GM12878 (cell line): ENCODE measurements at regions not wholly inside any gene's neighbourhood (a gene's known extent, or its start where the extent isn't known, plus 50 kb on each side); places are given as distances from the start of the nearest gene placed in this dataset.

Experiments used
- ATAC-seq: fragments of 200-7000 bp; cut with Tn5 transposase; 3 replicates; pipeline ENCODE4 v1.9.1; 2020; ENCODE audit warnings: mild to moderate bottlenecking, moderate library complexity
- BruUV-seq: library from RNA; stranded (reverse); fragments of 400-500 nt; replicated peaks from 2 replicates; lab custom pipeline; 2021; lab: Mats Ljungman, UMichigan
- CTCF ChIA-PET: fragments of 300-600 bp; sonication (Branson Sonifier 250); formaldehyde crosslinking; extraction: SDS; loops from one replicate; lab custom pipeline; 2021; ENCODE audit warnings: inconsistent platforms; lab: Yijun Ruan, JAX
- POLR2A ChIA-PET: fragments of 350-600 bp; formaldehyde crosslinking; extraction: SDS; loops from one replicate; lab custom pipeline; 2021; ENCODE audit warnings: inconsistent platforms; lab: Charles Lee
- RAD21 ChIA-PET: fragments of 300-600 bp; sonication (Branson Sonifier 250); formaldehyde crosslinking; loops from one replicate; lab custom pipeline; 2023; ENCODE audit warnings: antibody characterized with exemption; ENCODE audit not compliant: unreplicated experiment; lab: Charles Lee
- SMC1A ChIA-PET: fragments of 300-600 bp; sonication (Branson Sonifier 250); formaldehyde crosslinking; loops from one replicate; lab custom pipeline; 2023; ENCODE audit not compliant: unreplicated experiment, uncharacterized antibody; lab: Charles Lee
- DNase-seq: peaks from one replicate; pipeline ENCODE4 v3.0.0-alpha.2; 2011; ENCODE audit warnings: low read depth, low spot score
- FAIRE-seq: peaks from 3 replicates; lab custom pipeline; 2011; peaks lifted over from hg19 to GRCh38; lab: Jason Lieb, UNC
- H2AFZ ChIP-seq: 2 replicates; pipeline ENCODE4 v1.6.0; 2011; ENCODE audit warnings: low read depth, low read length, control low read depth; ENCODE audit not compliant: control insufficient read depth
- H3K27ac ChIP-seq: 2 replicates; pipeline ENCODE4 v1.5.1; 2011; ENCODE audit warnings: control low read depth; ENCODE audit not compliant: control insufficient read depth, insufficient read depth
- H3K27me3 ChIP-seq, 2 experiments: replicated peaks in 1 of 2; 2 replicates each; pipeline versions ENCODE4 v1.6.0 to v1.6.1; 2011; ENCODE audit warnings: low read length in 1 of 2; ENCODE audit not compliant: control insufficient read depth in 2 of 2, insufficient read depth in 2 of 2
- H3K36me3 ChIP-seq, 2 experiments: 2 replicates each; pipeline ENCODE4 v1.5.1; 2011; ENCODE audit warnings: low read length in 1 of 2; ENCODE audit not compliant: control insufficient read depth in 2 of 2, insufficient read depth in 2 of 2
- H3K4me1 ChIP-seq: 2 replicates; pipeline ENCODE4 v1.6.1; 2011; ENCODE audit warnings: mild to moderate bottlenecking, low read length, moderate library complexity, mixed read lengths; ENCODE audit not compliant: control insufficient read depth, insufficient read depth
- H3K4me2 ChIP-seq: 2 replicates; pipeline ENCODE4 v1.6.0; 2011; ENCODE audit warnings: control low read depth; ENCODE audit not compliant: control insufficient read depth, insufficient read depth
- H3K4me3 ChIP-seq: fragments of 200-600 bp; sonication (generic); 2 replicates; pipeline ENCODE4 v1.5.1; 2016
- H3K79me2 ChIP-seq: 2 replicates; pipeline ENCODE4 v1.6.0; 2011; ENCODE audit warnings: low read length; ENCODE audit not compliant: control insufficient read depth, insufficient read depth
- H3K9ac ChIP-seq: 2 replicates; pipeline ENCODE4 v1.8.0; 2011; ENCODE audit warnings: low read length, control low read depth, mixed read lengths; ENCODE audit not compliant: control insufficient read depth, insufficient read depth
- H3K9me3 ChIP-seq: replicated peaks from 3 replicates; pipeline ENCODE4 v1.5.1; 2011; ENCODE audit warnings: mild to moderate bottlenecking, low read length; ENCODE audit not compliant: control insufficient read depth, insufficient read depth
- H4K20me1 ChIP-seq: 2 replicates; pipeline ENCODE4 v1.6.0; 2011; ENCODE audit not compliant: control insufficient read depth, insufficient read depth
- BCL3 ChIP-seq: IDR thresholded peaks from 2 replicates; pipeline ENCODE4 v1.6.1; 2011; ENCODE audit warnings: borderline replicate concordance, low read depth, mild to moderate bottlenecking, moderate library complexity, low read length; ENCODE audit not compliant: insufficient read depth, poor library complexity, severe bottlenecking
- CTCF ChIP-seq, 3 experiments: IDR thresholded peaks in 2 of 3; conservative IDR thresholded peaks in 1 of 3; 2 replicates each; pipeline ENCODE4 v1.5.1; 2011; ENCODE audit warnings: low read depth in 3 of 3, low read length in 3 of 3, mild to moderate bottlenecking in 3 of 3, control low read depth in 2 of 3, moderate library complexity in 2 of 3, inconsistent platforms in 1 of 3, mixed read lengths in 1 of 3; ENCODE audit not compliant: control insufficient read depth in 2 of 3, insufficient read depth in 1 of 3; ENCODE audit errors: extremely low read depth in 1 of 3
- EED ChIP-seq: sonication (generic); IDR thresholded peaks from 2 replicates; pipeline ENCODE4 v1.6.1; 2016; ENCODE audit warnings: antibody characterized with exemption, low read depth
- HSF1 ChIP-seq: fragments of 150-350 bp; IDR thresholded peaks from 2 replicates; pipeline ENCODE4 v1.6.1; 2014; ENCODE audit warnings: mild to moderate bottlenecking, low read depth, low read length
- IKZF2 ChIP-seq, 2 experiments: fragments of 450-650 bp; IDR thresholded peaks; 2 replicates each; pipeline ENCODE4 v1.6.1; 2017; ENCODE audit warnings: mild to moderate bottlenecking in 2 of 2, moderate library complexity in 2 of 2
- IRF3 ChIP-seq: fragments of 450-650 bp; IDR thresholded peaks from 2 replicates; pipeline ENCODE4 v1.6.1; 2014; ENCODE audit warnings: mild to moderate bottlenecking
- JUNB ChIP-seq: IDR thresholded peaks from 2 replicates; pipeline ENCODE4 v1.6.1; 2016; ENCODE audit warnings: antibody characterized with exemption, mild to moderate bottlenecking
- PML ChIP-seq: IDR thresholded peaks from 2 replicates; pipeline ENCODE4 v1.6.1; 2012; ENCODE audit warnings: low read length, inconsistent platforms
- POLR2AphosphoS2 ChIP-seq: IDR thresholded peaks from 2 replicates; pipeline ENCODE4 v1.6.1; 2011; ENCODE audit warnings: low read depth, mild to moderate bottlenecking, low read length, improper control_type of control experiment, moderate library complexity
- POLR2AphosphoS5 ChIP-seq: IDR thresholded peaks from 2 replicates; pipeline ENCODE4 v1.6.1; 2011; ENCODE audit warnings: mild to moderate bottlenecking, low read length, inconsistent platforms
- SMAD1 ChIP-seq: fragments of 450-650 bp; IDR thresholded peaks from 2 replicates; pipeline ENCODE4 v1.6.1; 2018; ENCODE audit warnings: mild to moderate bottlenecking, low read depth; ENCODE audit not compliant: partially characterized antibody
- SREBF2 ChIP-seq: IDR thresholded peaks from 2 replicates; pipeline ENCODE4 v1.6.1; 2012; ENCODE audit warnings: mild to moderate bottlenecking, low read length
- STAT1 ChIP-seq: fragments of 450-650 bp; conservative IDR thresholded peaks from 2 replicates; pipeline ENCODE4 v1.6.1; 2014; ENCODE audit warnings: antibody characterized with exemption, mild to moderate bottlenecking
- WGBS: methylation state at CpG from one replicate; pipeline ENCODE4 v1.1.6; 2016; ENCODE audit warnings: low lambda C conversion rate; ENCODE audit not compliant: insufficient replicate concordance, insufficient coverage; ENCODE audit errors: missing lambda C conversion rate; 5-methylcytosine and 5-hydroxymethylcytosine counted together
- in situ Hi-C: fragments of 300-500 bp; cut with MboI; formaldehyde crosslinking; loops from 9 replicates; pipeline ENCODE4 v1.14.3; 2018; ENCODE audit warnings: mixed read lengths
- intact Hi-C: fragments of 100-400 bp; cut with micrococcal nuclease; formaldehyde crosslinking; loops from one replicate; pipeline ENCODE4 v1.14.2; 2022; ENCODE audit not compliant: unreplicated experiment

GRCh38 chr4:188661502-188661901, 522.3 kb downstream of the TRIML1 start:
- Histone ChIP-seq H3K79me2 (no peaks in the 10 kb centered on the region), H3K4me2 (no peak overlapping the region), H3K4me1 (no peaks in the 10 kb centered on the region), H3K4me3 (no peak overlapping the region), H3K27me3 (no peaks in the 10 kb centered on the region), H3K9ac (no peak overlapping the region), H3K36me3 (no peaks in the 10 kb centered on the region), H2AFZ (no peak overlapping the region), H4K20me1 (no peaks in the 10 kb centered on the region), H3K9me3 (no peaks in the 10 kb centered on the region; the same call in 2 of the 3 replicates), H3K27ac (no peak overlapping the region)
- POLR2A ChIA-PET: no interaction called here
- TF ChIP-seq IRF3 (no peak), SREBF2 (no peak), EED (no peak), BCL3 (no peak), IKZF2 (IDR thresholded peaks at IDR 0.05) (no peak), POLR2AphosphoS5 (no peak), PML (no peak), POLR2AphosphoS2 (no peak), HSF1 (no peak), CTCF (IDR thresholded peaks at IDR 0.05 in 2 of 3, conservative IDR thresholded peaks at IDR 0.05 in 1 of 3; ENCODE audit: control insufficient read depth in 2 of 3, extremely low read depth in 1 of 3, insufficient read depth in 1 of 3, low read depth in 3 of 3, low read length in 3 of 3) (no peak), JUNB (no peak), STAT1 (no peak), SMAD1 (no peak)
- RAD21 ChIA-PET: no interaction called here
- in situ Hi-C loops: no loop called here
- DNase-seq: no peak
- WGBS: 42% methylated on average over 2 of the region's 2 CpGs
- no peak for ATAC-seq
- SMC1A ChIA-PET: no interaction called here
- FAIRE-seq: no peak
- BruUV-seq: no TSS peak
- intact Hi-C loops: no loop called here
- CTCF ChIA-PET: no interaction called here
